HuH-7.5 (cell line): ENCODE measurements at regions not wholly inside any gene's neighbourhood (a gene's known extent, or its start where the extent isn't known, plus 50 kb on each side); places are given as distances from the start of the nearest gene placed in this dataset.

Experiments used
- DNase-seq: peaks from one replicate; pipeline ENCODE4 v3.0.0; 2011; ENCODE audit warnings: low spot score

- DNase-seq, result no peak
Observed at GRCh38 chr11:29310725-29311342, 706.0 kb downstream of the KCNA4 start.

GRCh38 chr11:29309992-29310391, 706.8 kb downstream of the KCNA4 start:
- DNase-seq, result no peak

DNA sequence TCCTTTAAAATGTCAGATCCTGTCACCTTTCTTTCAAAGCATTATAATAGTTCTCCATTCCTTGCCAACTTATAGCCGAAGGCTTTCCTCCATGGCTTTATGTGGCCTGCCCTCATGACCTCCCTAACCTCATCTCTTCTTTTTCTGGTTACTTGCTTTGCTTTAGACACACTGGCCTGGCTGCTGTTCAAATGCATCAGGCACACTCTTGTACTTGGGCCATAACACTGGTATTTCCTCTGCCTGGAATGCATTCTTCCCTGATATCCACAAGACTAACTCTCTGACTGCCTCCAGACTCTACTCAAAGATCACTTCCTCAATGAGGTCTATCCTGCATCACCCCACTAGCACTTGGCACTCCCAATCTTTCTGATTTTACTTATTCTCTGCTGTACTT, 710.3 kb downstream of the KCNA4 start:
- no peak for DNase-seq

DNA sequence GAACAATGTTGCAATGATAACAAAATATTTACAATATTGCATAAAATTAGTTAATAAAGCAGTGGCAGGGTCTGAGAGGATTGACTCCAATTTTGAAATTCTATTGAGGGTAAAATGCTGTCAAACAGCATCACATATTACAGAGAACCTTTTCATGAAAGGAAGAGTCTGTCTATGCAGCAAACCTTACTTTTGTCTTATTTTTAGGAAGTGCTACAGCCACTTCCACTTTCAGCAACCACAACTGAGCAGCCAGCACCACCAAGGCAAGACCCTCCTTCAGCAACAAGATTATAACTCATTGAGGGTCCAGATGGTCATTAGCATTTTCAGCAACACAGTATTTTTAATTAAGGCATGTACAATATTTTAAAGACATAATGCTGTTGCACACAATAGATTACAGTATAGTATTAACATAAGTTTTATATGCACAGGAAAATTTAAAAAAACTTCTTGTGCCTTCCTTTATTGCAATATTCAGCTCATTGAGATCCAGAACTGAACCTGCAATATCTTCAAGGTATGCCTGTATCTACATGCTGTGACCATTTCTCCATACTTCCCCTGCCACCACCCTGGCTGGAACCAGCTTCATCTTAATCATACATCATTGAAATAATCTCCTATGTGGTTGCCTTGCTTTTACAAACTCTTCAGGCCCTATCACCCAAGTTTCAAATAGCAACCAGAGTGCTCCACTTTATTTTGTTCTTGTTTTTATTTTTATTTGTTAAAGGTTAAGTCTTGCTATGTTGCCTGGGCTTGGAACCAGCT, 711.2 kb downstream of the KCNA4 start:
- no peak for DNase-seq

- no peak for DNase-seq
Observed at GRCh38 chr11:29300420-29300819, 716.4 kb downstream of the KCNA4 start.

- DNase-seq, result no peak
Observed at GRCh38 chr11:29296680-29297079, 720.1 kb downstream of the KCNA4 start.

- no peak for DNase-seq
Observed at GRCh38 chr11:29293825-29294224, 723.0 kb downstream of the KCNA4 start.

GRCh38 chr11:29282088-29282487, 734.7 kb downstream of the KCNA4 start:
- no peak for DNase-seq

DNA sequence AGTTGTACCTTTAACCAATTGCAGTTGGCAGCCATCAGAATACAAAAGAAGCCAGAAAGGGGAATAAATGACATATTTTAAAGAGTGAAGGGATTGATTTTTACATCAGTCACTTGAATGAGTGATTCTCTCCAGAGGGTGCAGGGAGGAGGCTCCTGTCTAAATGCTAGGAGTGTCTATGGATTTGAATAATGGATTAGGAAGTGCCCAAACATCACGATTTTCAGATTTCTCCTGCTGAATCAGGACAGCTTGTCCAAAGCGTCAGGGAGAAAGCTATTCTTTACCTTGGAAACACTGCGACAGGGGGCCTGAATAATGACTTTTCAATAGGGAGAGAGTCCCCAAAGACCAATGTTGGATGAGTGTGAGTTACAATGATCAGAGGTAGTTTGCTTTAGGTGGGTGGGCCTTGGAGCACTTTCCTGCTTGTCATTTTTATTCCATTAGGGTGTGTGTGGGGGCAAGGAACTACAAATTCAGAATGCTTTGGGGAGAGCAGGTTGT, 735.5 kb downstream of the KCNA4 start:
- DNase-seq, result no peak

DNA sequence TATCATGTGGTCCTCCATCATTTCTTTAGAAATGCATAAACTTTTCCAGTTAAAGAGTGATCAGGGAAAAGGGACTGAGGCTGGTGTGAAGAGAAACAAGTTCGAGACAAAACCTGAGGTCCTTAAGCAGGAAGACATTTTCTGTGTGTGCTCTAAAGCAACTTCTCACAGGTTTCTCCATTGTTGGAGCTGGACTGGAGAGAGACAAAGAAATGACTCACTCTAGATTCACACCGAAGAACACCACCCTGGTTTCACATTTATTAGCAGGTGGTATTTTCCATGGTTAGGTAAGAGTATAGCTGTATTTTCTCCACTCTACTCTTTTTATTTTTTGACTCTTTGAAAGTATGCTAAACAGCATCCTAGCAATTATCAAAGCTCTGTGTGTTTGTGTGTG, 736.4 kb downstream of the KCNA4 start:
- no peak for DNase-seq

DNA sequence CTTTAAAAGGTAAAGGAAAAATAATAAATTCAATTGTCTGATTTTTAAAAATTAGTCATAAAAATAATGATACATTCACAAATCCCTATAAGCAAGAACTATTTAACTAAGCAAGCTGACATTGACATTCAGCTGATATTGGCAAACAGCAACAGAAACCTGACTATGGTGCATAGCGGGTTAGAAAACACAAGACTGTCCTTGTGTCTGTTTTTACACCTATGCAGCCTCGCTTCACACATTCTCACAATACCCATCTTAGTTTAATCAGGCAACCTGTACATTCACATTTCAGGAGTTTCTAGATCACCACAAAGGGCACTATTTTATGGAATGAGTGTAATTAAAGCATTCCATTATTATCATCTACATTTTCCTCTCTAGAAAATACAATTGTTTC, 737.1 kb downstream of the KCNA4 start:
- no peak for DNase-seq

DNA sequence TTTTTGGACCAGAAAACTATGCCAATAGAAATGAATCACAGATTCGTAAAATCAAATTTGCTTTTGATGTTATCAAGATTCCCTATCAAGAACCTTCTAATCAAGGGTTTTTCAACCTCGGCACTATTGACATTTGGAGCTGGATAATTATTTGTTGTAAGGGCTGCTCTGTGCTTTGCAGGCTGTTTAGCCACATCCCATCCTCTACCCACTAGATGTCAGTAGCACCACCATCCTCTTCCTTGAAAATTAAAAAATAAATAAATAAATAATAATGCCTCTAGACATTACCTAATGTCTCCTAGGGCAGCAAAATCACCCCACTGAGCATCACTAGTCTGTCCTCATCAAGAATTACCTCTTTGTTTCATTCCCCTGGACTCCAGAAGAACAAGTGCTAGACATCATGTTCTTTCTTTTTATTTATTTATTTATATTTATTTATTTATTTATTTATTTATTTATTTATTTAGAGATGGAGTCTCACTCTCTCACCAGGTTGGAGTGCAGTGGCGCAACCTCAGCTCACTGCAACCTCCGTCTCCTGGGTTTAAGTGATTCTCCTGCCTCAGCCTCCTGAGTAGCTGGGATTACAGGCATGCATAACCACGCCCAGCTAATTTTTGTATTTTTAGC, 744.7 kb downstream of the KCNA4 start:
- DNase-seq, result no peak

DNA sequence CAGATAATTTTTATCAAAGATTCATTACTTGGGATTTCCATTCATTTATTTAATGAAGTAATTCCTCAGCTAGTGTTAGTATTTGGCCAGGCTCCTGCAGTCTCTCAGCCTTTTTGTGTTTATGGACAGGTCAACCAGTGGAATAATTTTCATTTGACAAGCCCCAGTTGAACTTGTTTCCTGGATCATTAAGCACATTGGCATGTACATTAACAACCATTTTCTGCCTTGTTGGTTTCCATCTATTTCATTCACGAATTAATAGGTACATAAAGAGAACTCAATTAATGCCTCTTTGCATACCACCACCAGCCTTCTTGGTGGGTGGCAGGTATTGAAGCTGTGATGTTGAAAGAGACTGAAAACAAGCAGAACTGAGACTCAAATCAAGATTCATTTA, 745.2 kb downstream of the KCNA4 start:
- DNase-seq, result no peak

DNA sequence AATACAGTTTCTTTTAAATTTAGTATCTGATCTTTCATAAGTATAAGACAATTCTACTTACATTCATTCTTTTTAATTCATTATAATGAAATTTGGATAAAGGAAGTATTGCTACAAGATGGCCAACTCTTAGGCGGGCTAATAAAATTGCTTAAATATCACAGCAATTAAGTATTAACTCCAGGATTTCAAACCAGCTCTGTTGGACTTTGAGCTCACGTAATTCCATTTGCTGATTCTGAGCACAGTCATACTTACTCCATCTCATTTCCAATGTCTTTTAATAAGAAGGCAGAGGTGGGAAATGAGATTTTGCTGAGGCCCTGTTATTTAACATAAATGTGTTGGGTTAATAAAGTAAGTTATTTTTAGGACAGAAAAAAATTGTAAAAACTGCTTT, 748.1 kb downstream of the KCNA4 start:
- no peak for DNase-seq

DNA sequence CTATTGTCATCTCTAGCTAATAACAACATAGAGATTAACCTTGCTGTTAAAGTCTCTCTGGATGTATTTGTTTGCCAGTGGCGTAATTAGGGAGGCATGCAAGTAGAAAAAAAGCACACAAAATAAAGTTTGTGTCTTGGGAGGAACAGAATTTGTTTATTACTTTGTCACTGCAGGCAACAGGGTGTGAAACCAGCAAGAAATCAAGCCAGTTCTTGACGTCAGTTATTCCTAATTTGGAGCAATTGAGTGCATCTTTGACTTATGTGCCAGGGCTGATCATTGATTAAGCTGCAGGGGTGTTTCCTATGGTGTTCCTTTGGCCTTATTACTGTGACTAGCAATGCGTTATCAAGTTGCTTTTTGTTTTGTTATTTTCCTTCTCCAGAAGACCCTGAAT, 751.0 kb downstream of the KCNA4 start:
- DNase-seq, result no peak

GRCh38 chr11:29265381-29265780, 751.4 kb downstream of the KCNA4 start:
- DNase-seq, result no peak

- no peak for DNase-seq
Observed at GRCh38 chr11:29263971-29264682, 752.7 kb downstream of the KCNA4 start.

DNA sequence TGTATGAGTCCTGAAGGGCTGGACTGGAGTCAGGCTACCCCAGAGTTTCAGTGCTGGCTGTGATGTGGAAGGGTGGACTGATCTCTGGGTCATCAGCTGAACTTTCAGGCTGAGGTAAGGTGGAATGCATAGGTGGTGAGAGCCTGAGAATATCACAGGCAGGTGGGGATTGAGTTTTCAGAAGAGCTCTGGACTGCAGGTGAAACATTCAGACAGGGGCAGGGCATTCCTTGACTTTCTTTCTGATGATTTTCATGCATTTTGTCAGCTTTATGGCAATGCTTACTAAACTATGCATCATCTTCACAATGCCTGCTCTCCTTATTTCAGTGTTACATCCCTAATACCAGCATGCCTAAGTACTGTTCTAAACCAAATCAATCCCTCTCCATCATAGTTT, 755.0 kb downstream of the KCNA4 start:
- DNase-seq, result no peak

DNA sequence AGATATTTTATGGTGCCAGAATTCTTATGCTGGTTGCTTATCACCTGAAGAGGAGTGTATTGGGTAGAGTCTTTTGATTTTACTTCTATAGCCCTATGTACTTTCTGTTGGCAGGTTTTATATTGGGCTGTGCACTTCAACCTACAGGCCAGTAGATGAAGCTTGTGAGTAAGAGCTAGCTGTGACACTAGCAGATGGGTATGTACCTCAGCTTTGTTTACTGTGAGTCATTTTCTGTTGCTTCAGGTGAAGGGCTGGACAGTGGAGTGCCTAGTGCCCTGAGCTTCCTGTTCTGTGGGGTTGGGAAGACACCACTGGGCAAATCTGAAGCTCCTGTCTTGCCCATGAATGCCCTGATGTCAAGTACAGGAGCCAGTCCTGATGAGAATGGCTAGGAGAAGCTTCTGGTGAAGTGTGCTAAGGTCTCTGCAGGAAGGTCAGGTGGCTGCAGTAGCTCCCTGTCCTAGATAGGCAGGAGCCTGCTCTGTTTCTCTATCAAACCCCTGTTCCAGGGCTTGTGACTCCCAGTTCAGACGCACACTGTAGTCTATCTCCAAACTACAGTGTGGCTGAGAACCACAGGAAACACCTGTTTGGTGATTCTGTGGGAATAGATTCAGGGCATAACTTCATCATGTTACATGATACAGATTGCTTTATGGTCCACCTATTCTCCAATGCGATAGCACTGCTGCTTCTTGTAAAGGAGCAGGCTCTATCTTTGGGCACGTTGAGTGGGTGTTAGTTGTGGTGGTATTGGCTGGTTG, 755.7 kb downstream of the KCNA4 start:
- DNase-seq, result no peak

DNA sequence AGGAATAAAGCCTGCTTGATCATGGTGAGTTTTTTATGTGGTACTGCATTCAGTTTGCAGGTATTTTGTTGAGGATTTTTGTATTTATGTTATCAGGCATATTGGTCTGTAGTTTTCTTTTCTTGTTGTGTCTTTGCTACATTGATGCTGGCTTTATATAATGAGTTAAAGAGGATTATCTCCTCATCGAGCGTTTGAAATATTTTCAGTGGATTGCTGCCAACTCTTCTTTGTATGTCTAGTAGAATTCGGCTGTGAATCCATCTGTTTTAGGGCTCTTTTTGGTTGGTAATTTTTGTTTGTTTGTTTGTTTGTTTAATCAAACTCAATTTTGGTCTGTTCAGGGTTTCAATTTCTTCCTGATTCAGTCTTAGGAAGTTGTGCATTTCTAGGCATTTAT, 758.4 kb downstream of the KCNA4 start:
- no peak for DNase-seq

DNA sequence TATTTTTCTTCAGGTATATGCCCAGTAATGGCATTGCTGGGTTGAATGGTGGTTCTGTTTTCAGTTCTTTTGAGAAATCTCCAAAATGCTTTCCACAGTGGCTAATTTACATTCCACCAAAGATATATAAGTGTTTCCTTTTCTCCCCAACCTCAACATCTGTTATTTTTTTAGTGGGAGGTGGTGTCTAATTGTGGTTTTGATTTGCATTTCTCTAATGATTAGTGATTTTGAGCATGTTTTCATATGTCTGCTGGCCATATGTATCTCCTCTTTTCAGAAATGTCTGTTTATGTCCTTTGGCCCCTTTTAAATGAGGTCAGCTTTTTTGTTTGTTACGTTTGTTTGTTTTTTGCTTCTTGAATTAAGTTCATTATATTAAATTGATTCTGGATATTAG, 760.2 kb downstream of the KCNA4 start:
- DNase-seq, result no peak

- DNase-seq, result no peak
Observed at GRCh38 chr11:29255401-29255800, 761.4 kb downstream of the KCNA4 start.
